ENCODE measurements at regions not wholly inside any gene's neighbourhood (a gene's known extent, or its start where the extent isn't known, plus 50 kb on each side); places are given as distances from the start of the nearest gene placed in this dataset.

- no peak overlapping the region for H3K27ac Mint-ChIP-seq
- H3K36me3 Mint-ChIP-seq (ENCODE audit: low read depth) = no peaks in the 10 kb centered on the region
- H3K9me3 Mint-ChIP-seq = peaks cover 38% of the 10 kb centered on the region
- H3K4me3 Mint-ChIP-seq = no peak overlapping the region
- DNase-seq (ENCODE audit: low spot score) = no peak
- no peaks in the 10 kb centered on the region for H3K4me1 Mint-ChIP-seq (ENCODE audit: low read depth)
- H3K27me3 Mint-ChIP-seq (ENCODE audit: low read depth) = no peaks in the 10 kb centered on the region
Observed at GRCh38 chr13:64553411-64554129, 2676.6 kb downstream of the PCDH9 start.

- H3K27ac Mint-ChIP-seq = no peak overlapping the region
- H3K4me3 Mint-ChIP-seq = no peak overlapping the region
- H3K4me1 Mint-ChIP-seq (ENCODE audit: low read depth) = no peaks in the 10 kb centered on the region
- H3K9me3 Mint-ChIP-seq = peaks cover 38% of the 10 kb centered on the region
- H3K36me3 Mint-ChIP-seq (ENCODE audit: low read depth) = no peaks in the 10 kb centered on the region
- DNase-seq (ENCODE audit: low spot score) = no peak
- no peaks in the 10 kb centered on the region for H3K27me3 Mint-ChIP-seq (ENCODE audit: low read depth)
Observed at GRCh38 chr13:64551755-64552154, 2678.4 kb downstream of the PCDH9 start.

GRCh38 chr13:64546371-64546770, 2683.8 kb downstream of the PCDH9 start:
- no peak overlapping the region for H3K4me3 Mint-ChIP-seq

GRCh38 chr13:64540976-64541375, 2689.2 kb downstream of the PCDH9 start:
- H3K4me3 Mint-ChIP-seq = no peak overlapping the region
- DNase-seq (ENCODE audit: low spot score) = no peak
- H3K9me3 Mint-ChIP-seq = peaks cover 11% of the 10 kb centered on the region
- no peaks in the 10 kb centered on the region for H3K4me1 Mint-ChIP-seq (ENCODE audit: low read depth)
- H3K27me3 Mint-ChIP-seq (ENCODE audit: low read depth) = no peaks in the 10 kb centered on the region
- no peak overlapping the region for H3K27ac Mint-ChIP-seq
- H3K36me3 Mint-ChIP-seq (ENCODE audit: low read depth) = no peaks in the 10 kb centered on the region

More at GRCh38 chr13:64546371-64546770, 2683.8 kb downstream of the PCDH9 start:
- no peaks in the 10 kb centered on the region for H3K36me3 Mint-ChIP-seq (ENCODE audit: low read depth)
- no peaks in the 10 kb centered on the region for H3K4me1 Mint-ChIP-seq (ENCODE audit: low read depth)
- H3K9me3 Mint-ChIP-seq = peaks cover 31% of the 10 kb centered on the region
- no peak overlapping the region for H3K27ac Mint-ChIP-seq
- no peak for DNase-seq (ENCODE audit: low spot score)
- H3K27me3 Mint-ChIP-seq (ENCODE audit: low read depth) = no peaks in the 10 kb centered on the region

- no peaks in the 10 kb centered on the region for H3K4me1 Mint-ChIP-seq (ENCODE audit: low read depth)
- H3K27me3 Mint-ChIP-seq (ENCODE audit: low read depth) = no peaks in the 10 kb centered on the region
- H3K4me3 Mint-ChIP-seq = no peak overlapping the region
- DNase-seq (ENCODE audit: low spot score) = no peak
- no peak overlapping the region for H3K27ac Mint-ChIP-seq
- peaks cover 6% of the 10 kb centered on the region for H3K9me3 Mint-ChIP-seq
- no peaks in the 10 kb centered on the region for H3K36me3 Mint-ChIP-seq (ENCODE audit: low read depth)
Observed at GRCh38 chr13:64540468-64540867, 2689.7 kb downstream of the PCDH9 start.

- no peak for DNase-seq (ENCODE audit: low spot score)
- no peaks in the 10 kb centered on the region for H3K4me1 Mint-ChIP-seq (ENCODE audit: low read depth)
- H3K4me3 Mint-ChIP-seq = no peak overlapping the region
- no peaks in the 10 kb centered on the region for H3K36me3 Mint-ChIP-seq (ENCODE audit: low read depth)
- no peak overlapping the region for H3K27ac Mint-ChIP-seq
- no peaks in the 10 kb centered on the region for H3K27me3 Mint-ChIP-seq (ENCODE audit: low read depth)
- H3K9me3 Mint-ChIP-seq = peaks cover 6% of the 10 kb centered on the region
Observed at GRCh38 chr13:64538711-64539110, 2691.4 kb downstream of the PCDH9 start.

GRCh38 chr13:64534302-64534701, 2695.8 kb downstream of the PCDH9 start:
- H3K4me3 Mint-ChIP-seq = no peak overlapping the region

GRCh38 chr13:64531400-64531799, 2698.7 kb downstream of the PCDH9 start:
- Mint-ChIP-seq H3K27me3 (ENCODE audit: low read depth) (no peaks in the 10 kb centered on the region), H3K9me3 (no peaks in the 10 kb centered on the region), H3K4me3 (no peak overlapping the region), H3K36me3 (ENCODE audit: low read depth) (no peaks in the 10 kb centered on the region), H3K4me1 (ENCODE audit: low read depth) (no peaks in the 10 kb centered on the region), H3K27ac (no peak overlapping the region)
- DNase-seq (ENCODE audit: low spot score) = no peak

More at GRCh38 chr13:64534302-64534701, 2695.8 kb downstream of the PCDH9 start:
- Mint-ChIP-seq H3K27ac (no peak overlapping the region), H3K27me3 (ENCODE audit: low read depth) (no peaks in the 10 kb centered on the region), H3K9me3 (peaks cover 4% of the 10 kb centered on the region), H3K4me1 (ENCODE audit: low read depth) (no peaks in the 10 kb centered on the region), H3K36me3 (ENCODE audit: low read depth) (no peaks in the 10 kb centered on the region)
- DNase-seq (ENCODE audit: low spot score) = no peak

- H3K9me3 Mint-ChIP-seq = no peaks in the 10 kb centered on the region
- no peaks in the 10 kb centered on the region for H3K36me3 Mint-ChIP-seq (ENCODE audit: low read depth)
- no peak overlapping the region for H3K4me3 Mint-ChIP-seq
- H3K4me1 Mint-ChIP-seq (ENCODE audit: low read depth) = no peaks in the 10 kb centered on the region
- DNase-seq (ENCODE audit: low spot score) = no peak
- no peaks in the 10 kb centered on the region for H3K27me3 Mint-ChIP-seq (ENCODE audit: low read depth)
- H3K27ac Mint-ChIP-seq = no peak overlapping the region
Observed at GRCh38 chr13:64529874-64530485, 2700.2 kb downstream of the PCDH9 start.

- DNase-seq (ENCODE audit: low spot score) = no peak
- Mint-ChIP-seq H3K27me3 (ENCODE audit: low read depth) (no peaks in the 10 kb centered on the region), H3K27ac (no peak overlapping the region), H3K4me1 (ENCODE audit: low read depth) (no peaks in the 10 kb centered on the region), H3K4me3 (no peak overlapping the region), H3K9me3 (no peaks in the 10 kb centered on the region), H3K36me3 (ENCODE audit: low read depth) (no peaks in the 10 kb centered on the region)
Observed at GRCh38 chr13:64528838-64529237, 2701.3 kb downstream of the PCDH9 start.

- H3K27me3 Mint-ChIP-seq (ENCODE audit: low read depth) = no peaks in the 10 kb centered on the region
- H3K4me3 Mint-ChIP-seq = no peak overlapping the region
- no peaks in the 10 kb centered on the region for H3K36me3 Mint-ChIP-seq (ENCODE audit: low read depth)
- H3K9me3 Mint-ChIP-seq = peaks cover 10% of the 10 kb centered on the region
- H3K27ac Mint-ChIP-seq = no peak overlapping the region
- no peak for DNase-seq (ENCODE audit: low spot score)
- H3K4me1 Mint-ChIP-seq (ENCODE audit: low read depth) = no peaks in the 10 kb centered on the region
Observed at GRCh38 chr13:64527561-64527960, 2702.6 kb downstream of the PCDH9 start.

- Mint-ChIP-seq H3K4me1 (ENCODE audit: low read depth) (no peaks in the 10 kb centered on the region), H3K27me3 (ENCODE audit: low read depth) (no peaks in the 10 kb centered on the region), H3K36me3 (ENCODE audit: low read depth) (no peaks in the 10 kb centered on the region), H3K9me3 (peaks cover 22% of the 10 kb centered on the region), H3K4me3 (no peak overlapping the region), H3K27ac (no peak overlapping the region)
- DNase-seq (ENCODE audit: low spot score) = no peak
Observed at GRCh38 chr13:64525687-64526086, 2704.4 kb downstream of the PCDH9 start.

GRCh38 chr13:64510747-64511146, 2719.4 kb downstream of the PCDH9 start:
- peaks cover 38% of the 10 kb centered on the region for H3K9me3 Mint-ChIP-seq
- no peaks in the 10 kb centered on the region for H3K36me3 Mint-ChIP-seq (ENCODE audit: low read depth)
- H3K4me1 Mint-ChIP-seq (ENCODE audit: low read depth) = no peaks in the 10 kb centered on the region
- H3K27ac Mint-ChIP-seq = no peak overlapping the region
- H3K27me3 Mint-ChIP-seq (ENCODE audit: low read depth) = no peaks in the 10 kb centered on the region
- H3K4me3 Mint-ChIP-seq = no peak overlapping the region
- DNase-seq (ENCODE audit: low spot score) = no peak

GRCh38 chr13:64506246-64506645, 2723.9 kb downstream of the PCDH9 start:
- no peaks in the 10 kb centered on the region for H3K4me1 Mint-ChIP-seq (ENCODE audit: low read depth)
- no peaks in the 10 kb centered on the region for H3K27me3 Mint-ChIP-seq (ENCODE audit: low read depth)
- peaks cover 47% of the 10 kb centered on the region for H3K9me3 Mint-ChIP-seq
- H3K4me3 Mint-ChIP-seq = no peak overlapping the region
- H3K27ac Mint-ChIP-seq = no peak overlapping the region
- no peak for DNase-seq (ENCODE audit: low spot score)
- no peaks in the 10 kb centered on the region for H3K36me3 Mint-ChIP-seq (ENCODE audit: low read depth)
